OCI-LY7 (cell line): ENCODE measurements at regions not wholly inside any gene's neighbourhood (a gene's known extent, or its start where the extent isn't known, plus 50 kb on each side); places are given as distances from the start of the nearest gene placed in this dataset.

ENCODE experiments used
- EZH2phosphoT487 ChIP-seq: fragments of 200-600 bp; sonication (generic); IDR thresholded peaks from 2 replicates; pipeline ENCODE4 v1.6.1; 2018; ENCODE audit warnings: low read depth, borderline replicate concordance, mild to moderate bottlenecking, mixed run types, antibody characterized with exemption, low read length, moderate library complexity, mixed read lengths
- TF ChIP-seq, protein P1 (sequence below): fragments of 200-600 bp; sonication (generic); conservative IDR thresholded peaks from 2 replicates; pipeline ENCODE4 v1.5.1; 2014; ENCODE audit warnings: mild to moderate bottlenecking, antibody characterized with exemption, low read length, moderate library complexity, mixed read lengths

- TF ChIP-seq, protein P1, sequence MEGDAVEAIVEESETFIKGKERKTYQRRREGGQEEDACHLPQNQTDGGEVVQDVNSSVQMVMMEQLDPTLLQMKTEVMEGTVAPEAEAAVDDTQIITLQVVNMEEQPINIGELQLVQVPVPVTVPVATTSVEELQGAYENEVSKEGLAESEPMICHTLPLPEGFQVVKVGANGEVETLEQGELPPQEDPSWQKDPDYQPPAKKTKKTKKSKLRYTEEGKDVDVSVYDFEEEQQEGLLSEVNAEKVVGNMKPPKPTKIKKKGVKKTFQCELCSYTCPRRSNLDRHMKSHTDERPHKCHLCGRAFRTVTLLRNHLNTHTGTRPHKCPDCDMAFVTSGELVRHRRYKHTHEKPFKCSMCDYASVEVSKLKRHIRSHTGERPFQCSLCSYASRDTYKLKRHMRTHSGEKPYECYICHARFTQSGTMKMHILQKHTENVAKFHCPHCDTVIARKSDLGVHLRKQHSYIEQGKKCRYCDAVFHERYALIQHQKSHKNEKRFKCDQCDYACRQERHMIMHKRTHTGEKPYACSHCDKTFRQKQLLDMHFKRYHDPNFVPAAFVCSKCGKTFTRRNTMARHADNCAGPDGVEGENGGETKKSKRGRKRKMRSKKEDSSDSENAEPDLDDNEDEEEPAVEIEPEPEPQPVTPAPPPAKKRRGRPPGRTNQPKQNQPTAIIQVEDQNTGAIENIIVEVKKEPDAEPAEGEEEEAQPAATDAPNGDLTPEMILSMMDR = no peak
- no peak for TF ChIP-seq EZH2phosphoT487
Measured at GRCh38 chr15:95561463-95561862, 769.0 kb upstream of the NR2F2 start.
